ENCODE measurements at regions not wholly inside any gene's neighbourhood (a gene's known extent, or its start where the extent isn't known, plus 50 kb on each side); places are given as distances from the start of the nearest gene placed in this dataset.

GRCh38 chr15:25492315-25492714 is 53.5 kb upstream of the UBE3A start:
- no peak for TF ChIP-seq CTCF (conservative IDR thresholded peaks at IDR 0.05)
- H3K9me3 Mint-ChIP-seq = peaks cover 7 to 10% of the 10 kb centered on the region in 2 experiments; a peak in 4 of 5 replicates

More at GRCh38 chr15:25492315-25492714, 53.5 kb upstream of the UBE3A start:
- Histone ChIP-seq H3K14ac (ENCODE audit: insufficient read depth, low read length) (no peak overlapping the region), H3K23me2 (ENCODE audit: insufficient read length, low read depth, low read length, poor library complexity, severe bottlenecking) (no peaks in the 10 kb centered on the region), H3K9me3 (ENCODE audit: control insufficient read depth, low read depth, low read length) (no peaks in the 10 kb centered on the region), H2BK5ac (ENCODE audit: insufficient read length, low read length) (no peak overlapping the region), H4K91ac (ENCODE audit: insufficient read length, low read depth, low read length) (no peak overlapping the region), H3K4me1 (ENCODE audit: insufficient read depth, low read length) (no peaks in the 10 kb centered on the region), H3K79me2 (ENCODE audit: insufficient read depth, low read length) (no peaks in the 10 kb centered on the region), H2BK15ac (ENCODE audit: low read depth, low read length) (no peak overlapping the region), H3K18ac (ENCODE audit: insufficient read length, low read depth, low read length) (no peak overlapping the region), H2BK120ac (ENCODE audit: low read depth, low read length, poor library complexity, severe bottlenecking) (no peak overlapping the region), H4K20me1 (ENCODE audit: control insufficient read depth, insufficient read depth, insufficient read length) (no peaks in the 10 kb centered on the region), H3K79me1 (ENCODE audit: insufficient read depth, low read depth, low read length, poor library complexity, severe bottlenecking) (no peaks in the 10 kb centered on the region), H3K23ac (ENCODE audit: insufficient read length, low read depth, low read length) (no peak overlapping the region), H3K4me2 (ENCODE audit: insufficient read depth, insufficient read length, low read length) (no peak overlapping the region), H2AFZ (ENCODE audit: low read length) (no peak overlapping the region), H3K27ac (ENCODE audit: insufficient read length, low read depth, low read length) (no peak overlapping the region), H3K27me3 (ENCODE audit: insufficient read depth, low read length) (no peaks in the 10 kb centered on the region), H4K5ac (ENCODE audit: insufficient read length, low read depth, low read length) (no peak overlapping the region), H2BK12ac (ENCODE audit: insufficient read length, low read depth, low read length) (no peak overlapping the region), H4K8ac (replicated peaks; ENCODE audit: insufficient read length, low read depth, low read length) (no peak overlapping the region), H2AK5ac (ENCODE audit: insufficient read length, low read length) (no peak overlapping the region), H3K56ac (ENCODE audit: insufficient read length, low read depth, low read length) (no peak overlapping the region), H3T11ph (ENCODE audit: low read length) (no peak overlapping the region), H2BK20ac (ENCODE audit: low read depth, low read length, poor library complexity, severe bottlenecking) (no peak overlapping the region), H3K9ac (ENCODE audit: extremely low read depth, insufficient read length, low read length) (no peak overlapping the region), H3K4ac (ENCODE audit: low read depth, low read length) (no peak overlapping the region)
- Mint-ChIP-seq H3K27ac (no peak overlapping the region), H3K36me3 (ENCODE audit: insufficient read depth in 1 of 3, low read depth in 3 of 3) (peaks cover 0 to 3% (median 0%) of the 10 kb centered on the region in 3 experiments; a peak in 2 of 7 replicates), H3K4me1 (peaks cover 3 to 5% of the 10 kb centered on the region in 2 experiments), H3K4me3 (no peak overlapping the region), H3K27me3 (ENCODE audit: low read depth) (no peaks in the 10 kb centered on the region)
- no peak for DNase-seq
